ENCODE measurements at regions not wholly inside any gene's neighbourhood (a gene's known extent, or its start where the extent isn't known, plus 50 kb on each side); places are given as distances from the start of the nearest gene placed in this dataset.

DNA sequence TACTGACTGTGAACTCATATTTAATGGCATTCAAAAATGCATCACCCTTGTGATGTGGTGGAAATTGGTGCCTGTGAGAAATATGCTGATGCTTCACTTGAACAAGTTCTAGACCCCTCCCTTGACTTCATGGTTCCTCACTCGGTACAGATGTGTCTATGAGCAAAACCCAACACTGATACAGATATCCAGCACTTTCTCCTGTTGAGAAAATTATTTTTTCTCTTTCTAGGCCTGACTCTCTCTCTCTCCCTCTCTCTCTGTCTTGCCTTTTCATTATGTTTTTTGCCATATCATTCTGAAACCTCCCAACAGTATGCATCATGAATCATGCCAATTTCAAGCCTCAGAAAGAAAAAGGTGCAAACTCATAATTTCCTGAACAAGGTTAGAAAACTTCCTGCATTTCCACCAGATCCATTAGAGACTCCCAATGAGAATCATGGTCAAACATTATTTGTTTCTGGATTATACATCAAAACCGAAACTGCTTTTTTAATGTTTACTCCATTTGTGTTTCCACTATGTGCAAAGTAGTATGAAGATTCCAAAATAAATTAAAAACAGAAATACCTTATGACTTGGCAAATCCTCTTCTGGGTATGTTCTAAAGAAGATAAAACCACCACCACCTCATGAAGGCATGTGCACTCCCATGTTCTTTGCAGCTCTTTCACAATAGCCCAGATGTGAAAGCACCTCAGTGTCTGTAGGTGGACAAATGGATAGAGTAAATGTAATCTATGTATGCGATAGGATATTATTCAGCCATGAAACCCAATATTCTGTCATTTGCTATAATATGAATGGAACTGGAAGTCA is 543.6 kb downstream of the TMEM121 start (continued):
- TF ChIP-seq HNRNPK (IDR thresholded peaks at IDR 0.05; ENCODE audit: low read depth, low read length, poor library complexity, severe bottlenecking) (no peak), TSC22D2 (CRISPR knock-in tag; IDR thresholded peaks at IDR 0.05; ENCODE audit: borderline replicate concordance) (no peak), ZNF816 (CRISPR knock-in tag; IDR thresholded peaks at IDR 0.05; ENCODE audit: borderline replicate concordance) (no peak), ZMAT3 (CRISPR knock-in tag; conservative IDR thresholded peaks at IDR 0.05) (no peak), BHLHE40 (IDR thresholded peaks at IDR 0.05; ENCODE audit: low read length) (no peak), RNF219 (CRISPR knock-in tag; IDR thresholded peaks at IDR 0.05) (no peak), FLYWCH1 (CRISPR knock-in tag; IDR thresholded peaks at IDR 0.05) (no peak), ZNF609 (CRISPR knock-in tag; IDR thresholded peaks at IDR 0.05; ENCODE audit: borderline replicate concordance) (no peak), ZNF512B (CRISPR knock-in tag; IDR thresholded peaks at IDR 0.05; ENCODE audit: borderline replicate concordance) (no peak), NFRKB (IDR thresholded peaks at IDR 0.05) (no peak)
- TF ChIP-seq, protein P1, sequence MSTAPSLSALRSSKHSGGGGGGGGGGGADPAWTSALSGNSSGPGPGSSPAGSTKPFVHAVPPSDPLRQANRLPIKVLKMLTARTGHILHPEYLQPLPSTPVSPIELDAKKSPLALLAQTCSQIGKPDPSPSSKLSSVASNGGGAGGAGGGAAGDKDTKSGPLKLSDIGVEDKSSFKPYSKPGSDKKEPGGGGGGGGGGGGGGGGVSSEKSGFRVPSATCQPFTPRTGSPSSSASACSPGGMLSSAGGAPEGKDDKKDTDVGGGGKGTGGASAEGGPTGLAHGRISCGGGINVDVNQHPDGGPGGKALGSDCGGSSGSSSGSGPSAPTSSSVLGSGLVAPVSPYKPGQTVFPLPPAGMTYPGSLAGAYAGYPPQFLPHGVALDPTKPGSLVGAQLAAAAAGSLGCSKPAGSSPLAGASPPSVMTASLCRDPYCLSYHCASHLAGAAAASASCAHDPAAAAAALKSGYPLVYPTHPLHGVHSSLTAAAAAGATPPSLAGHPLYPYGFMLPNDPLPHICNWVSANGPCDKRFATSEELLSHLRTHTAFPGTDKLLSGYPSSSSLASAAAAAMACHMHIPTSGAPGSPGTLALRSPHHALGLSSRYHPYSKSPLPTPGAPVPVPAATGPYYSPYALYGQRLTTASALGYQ (CRISPR knock-in tag; IDR thresholded peaks at IDR 0.05) = no peak

Measured in HepG2 (cell line).